Dermis microvascular lymphatic vessel endothelial cell (primary cell): ENCODE measurements at regions not wholly inside any gene's neighbourhood (a gene's known extent, or its start where the extent isn't known, plus 50 kb on each side); places are given as distances from the start of the nearest gene placed in this dataset.
A peak's percentile ranks its signal among the peaks of the same experiment; 100 is the strongest.

ENCODE experiments used
- DNase-seq, 2 donors: peaks; one replicate each; pipeline versions ENCODE4 v3.0.0 to v3.0.0-alpha.2; 2010; ENCODE audit warnings: low read depth in 2 of 2

DNA sequence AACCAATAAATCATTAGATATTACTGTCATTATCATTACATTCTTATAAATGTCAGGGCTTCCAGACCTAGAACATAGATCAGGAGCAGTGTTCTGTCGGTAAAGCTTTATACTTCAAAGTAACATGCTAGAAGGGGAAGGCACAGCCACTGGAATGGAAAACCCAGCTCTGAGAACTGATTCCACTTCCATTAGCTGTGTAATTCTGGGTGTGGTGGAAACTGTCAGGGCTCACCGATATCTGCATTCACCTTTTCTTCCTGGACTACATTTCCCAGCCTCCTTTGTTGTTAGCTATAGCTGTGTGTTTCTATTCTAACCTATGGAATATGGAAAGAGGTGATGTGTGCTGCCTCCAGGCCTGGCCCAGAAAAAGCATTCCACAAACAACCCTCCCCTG is 585.8 kb downstream of the BUD13 start:
- DNase-seq: no peak

DNA sequence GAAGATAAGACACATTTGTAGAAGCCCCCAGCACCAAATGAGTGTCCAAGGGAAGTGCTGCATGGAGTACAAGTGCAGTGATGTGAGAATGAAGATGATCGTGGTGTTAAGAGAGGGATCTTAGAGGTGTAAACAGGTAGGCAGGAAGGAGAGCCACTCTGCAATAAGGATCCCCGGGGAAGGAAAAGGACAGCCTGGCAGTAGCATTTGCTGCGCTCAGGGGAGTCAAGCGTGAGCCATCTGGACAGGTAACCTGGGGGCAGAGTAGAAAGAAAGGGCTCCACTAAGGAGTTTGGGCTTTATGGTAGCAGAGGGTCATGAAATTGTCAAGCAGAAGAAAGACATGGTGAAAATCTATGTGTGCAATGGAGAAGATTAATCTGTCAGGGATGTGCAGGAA is 587.2 kb downstream of the BUD13 start:
- no peak for DNase-seq

DNA sequence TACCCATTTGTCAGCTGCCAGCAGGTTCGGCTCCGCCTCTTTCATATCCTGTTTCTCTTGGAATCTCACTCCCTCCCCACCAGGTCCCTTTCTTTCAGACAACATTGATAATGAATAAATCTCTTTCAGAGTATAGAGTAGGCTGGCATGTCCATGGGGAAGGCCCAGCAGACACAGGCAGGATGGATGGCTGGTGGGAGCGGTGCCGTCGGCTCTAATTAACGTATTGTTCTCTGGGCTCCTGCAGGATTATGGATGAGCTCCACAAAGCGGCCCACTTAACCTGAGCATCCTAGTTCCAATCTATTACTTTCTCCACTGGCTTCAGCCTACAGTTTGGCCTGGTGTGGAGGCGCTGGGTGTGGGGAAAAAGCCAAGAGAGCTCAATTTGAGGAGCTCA is 588.0 kb downstream of the BUD13 start:
- DNase-seq: no peak

DNA sequence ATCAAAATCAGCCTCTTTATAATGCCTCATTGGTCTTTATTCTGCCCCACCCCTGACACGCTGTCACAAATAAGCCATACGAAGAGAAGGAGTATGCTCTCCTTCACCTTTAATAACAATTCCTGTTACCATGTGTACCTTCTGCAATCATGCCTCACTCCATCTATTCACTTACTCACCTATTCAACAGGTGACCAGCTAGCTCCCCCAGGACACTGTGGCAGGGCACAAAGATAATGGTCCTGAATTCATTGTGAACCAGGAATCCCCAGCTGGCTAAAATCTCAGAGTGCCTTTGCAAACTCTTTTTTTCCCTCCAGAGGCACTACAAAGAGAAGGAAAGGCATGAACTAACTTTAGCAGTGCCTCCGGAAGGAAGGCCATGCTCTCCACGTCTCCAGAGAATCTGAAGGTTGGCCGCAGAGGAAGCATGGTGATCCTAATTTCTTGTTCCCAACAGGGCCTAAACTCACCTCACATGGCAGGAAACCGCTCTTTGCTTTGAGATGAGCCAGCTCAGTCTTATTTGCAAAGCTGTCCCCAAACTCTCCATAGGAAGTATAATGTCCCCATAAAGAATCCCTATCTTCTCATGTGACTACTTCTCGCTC is 590.3 kb downstream of the BUD13 start:
- no peak for DNase-seq

DNA sequence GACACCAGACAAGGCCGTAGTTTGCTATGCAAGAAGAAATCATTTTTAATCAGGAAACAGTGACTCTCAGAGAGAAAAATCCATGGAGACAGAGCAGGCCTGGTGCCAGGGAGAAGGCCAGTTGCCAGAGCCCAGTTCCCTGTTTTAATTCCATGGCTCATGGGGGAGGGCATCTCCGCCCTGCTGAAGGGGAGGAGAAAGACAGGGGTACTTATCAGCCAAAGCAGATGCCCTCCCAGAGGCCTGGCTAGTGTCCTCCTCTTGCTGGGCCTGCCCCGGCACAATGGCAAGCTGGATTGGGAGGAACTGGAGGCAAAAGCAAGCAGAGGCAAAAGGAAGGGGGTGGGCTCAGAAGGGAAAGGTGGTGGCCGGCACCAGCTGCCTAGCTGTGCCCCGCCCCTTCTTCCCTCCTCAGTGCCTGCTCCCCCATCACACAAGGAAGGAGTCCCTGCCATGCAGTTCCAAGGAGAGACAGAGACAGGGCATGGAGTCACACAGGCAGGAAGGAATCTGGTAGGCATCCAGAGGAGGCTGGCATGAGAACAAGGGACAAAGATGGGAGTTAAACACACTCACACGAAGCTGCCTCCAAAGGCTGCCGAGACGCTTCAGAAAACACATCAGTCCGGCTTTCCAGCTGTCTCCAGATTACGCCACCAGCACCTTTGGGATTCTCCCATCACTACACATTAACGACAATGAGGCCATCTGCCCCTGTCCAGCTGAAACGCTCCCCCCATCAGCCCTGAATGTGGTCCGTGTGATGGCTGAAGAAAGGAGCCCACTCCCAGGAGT is 591.8 kb downstream of the BUD13 start:
- DNase-seq: no peak

DNA sequence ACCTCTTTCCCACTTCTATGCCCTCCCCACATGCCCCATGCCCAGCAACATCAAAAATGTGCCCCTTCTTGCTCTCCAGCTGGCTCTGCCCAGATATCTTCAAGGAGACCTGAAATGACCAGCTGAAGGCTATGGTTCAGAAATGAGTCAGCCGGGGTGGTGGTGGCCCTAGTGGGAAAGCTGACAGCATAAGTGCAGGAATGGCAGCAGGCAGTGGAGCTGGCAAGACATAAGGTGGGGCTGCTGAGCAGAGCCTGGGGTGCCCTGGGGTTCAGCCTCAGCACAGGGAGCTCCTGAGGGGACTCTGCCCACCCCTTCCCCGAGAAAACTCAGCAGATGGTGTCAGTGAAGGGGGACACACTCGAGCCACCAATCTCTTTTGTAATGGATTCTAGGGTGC is 593.4 kb downstream of the BUD13 start:
- no peak for DNase-seq

DNA sequence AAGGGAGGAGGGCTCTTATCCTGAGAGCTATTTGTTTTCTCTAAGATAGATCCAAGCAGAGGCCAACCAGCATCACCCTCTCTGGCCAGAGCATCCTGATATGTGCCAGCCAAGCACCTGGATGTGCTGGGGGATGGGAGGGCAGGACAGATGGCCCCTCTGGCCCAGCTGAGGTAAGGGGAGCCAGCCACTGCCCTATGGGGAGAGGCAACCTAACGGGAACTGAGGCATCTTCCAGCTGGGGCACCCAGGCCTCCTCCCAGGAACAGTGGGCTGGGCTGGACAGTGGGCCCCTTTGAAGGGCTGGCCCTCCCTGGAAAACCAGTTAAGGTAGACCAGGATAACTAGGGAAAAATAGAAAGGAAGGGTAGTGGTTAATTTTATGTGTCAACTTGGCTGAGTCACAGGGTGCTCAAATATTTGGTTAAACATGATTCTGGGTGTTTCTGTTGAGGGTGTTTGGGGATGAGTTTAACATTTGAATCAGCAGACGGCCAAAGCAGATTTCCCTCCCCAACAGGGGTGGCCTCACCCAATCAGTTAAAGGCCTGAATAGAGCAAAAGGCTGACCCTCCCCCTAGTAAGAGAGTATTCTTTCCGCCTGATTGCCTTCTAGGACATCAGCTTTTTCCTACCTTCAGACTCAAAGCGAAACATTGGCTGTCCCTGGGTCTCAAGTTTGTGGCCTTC is 595.1 kb downstream of the BUD13 start:
- DNase-seq: no peak

DNA sequence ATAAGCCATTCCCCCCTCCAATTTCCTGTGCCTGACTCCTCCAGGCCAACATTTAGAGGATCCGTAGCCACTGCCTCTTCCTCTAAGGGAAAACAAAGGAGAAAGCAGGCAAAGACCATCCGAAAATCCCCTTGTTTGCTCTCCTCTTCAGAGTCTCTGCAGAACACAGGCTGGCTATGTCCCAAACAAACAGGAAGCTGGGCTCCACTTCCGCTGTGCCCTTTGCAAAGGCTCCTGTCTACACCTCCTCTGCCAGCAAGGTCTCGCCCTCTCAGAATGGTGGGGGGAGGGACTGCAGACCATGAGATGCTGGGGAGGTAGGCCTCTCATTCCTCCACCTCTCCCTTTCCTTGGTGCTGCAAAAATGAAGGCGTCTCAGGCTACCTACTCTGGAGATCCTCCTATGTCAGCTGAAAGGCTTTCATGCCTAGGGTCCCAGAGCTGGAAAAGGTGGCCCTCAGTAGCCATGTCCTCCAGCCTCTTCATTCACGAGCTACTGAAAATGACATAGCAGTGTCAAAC is 596.2 kb downstream of the BUD13 start:
- no peak for DNase-seq

DNA sequence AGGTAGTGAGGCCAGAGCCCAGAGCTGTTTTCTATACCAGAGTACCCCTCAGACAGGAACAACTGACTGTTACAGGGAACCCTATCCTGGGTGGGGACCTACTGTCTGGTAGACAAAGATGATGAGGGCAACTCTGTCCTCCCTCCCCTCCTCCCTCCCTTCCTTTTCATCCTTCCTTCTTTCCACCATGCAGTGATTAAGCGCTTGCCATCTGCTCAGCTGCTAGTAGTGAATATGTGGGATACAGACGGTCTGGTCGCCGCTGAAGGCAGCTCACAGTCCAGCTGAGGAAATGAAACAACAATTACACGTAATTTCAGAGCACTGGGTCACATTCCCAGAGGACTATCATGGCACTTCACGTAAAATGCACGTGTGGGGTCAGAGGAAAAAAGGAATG is 597.1 kb downstream of the BUD13 start:
- DNase-seq: peak in 1 of 2 donors; percentile 16

DNA sequence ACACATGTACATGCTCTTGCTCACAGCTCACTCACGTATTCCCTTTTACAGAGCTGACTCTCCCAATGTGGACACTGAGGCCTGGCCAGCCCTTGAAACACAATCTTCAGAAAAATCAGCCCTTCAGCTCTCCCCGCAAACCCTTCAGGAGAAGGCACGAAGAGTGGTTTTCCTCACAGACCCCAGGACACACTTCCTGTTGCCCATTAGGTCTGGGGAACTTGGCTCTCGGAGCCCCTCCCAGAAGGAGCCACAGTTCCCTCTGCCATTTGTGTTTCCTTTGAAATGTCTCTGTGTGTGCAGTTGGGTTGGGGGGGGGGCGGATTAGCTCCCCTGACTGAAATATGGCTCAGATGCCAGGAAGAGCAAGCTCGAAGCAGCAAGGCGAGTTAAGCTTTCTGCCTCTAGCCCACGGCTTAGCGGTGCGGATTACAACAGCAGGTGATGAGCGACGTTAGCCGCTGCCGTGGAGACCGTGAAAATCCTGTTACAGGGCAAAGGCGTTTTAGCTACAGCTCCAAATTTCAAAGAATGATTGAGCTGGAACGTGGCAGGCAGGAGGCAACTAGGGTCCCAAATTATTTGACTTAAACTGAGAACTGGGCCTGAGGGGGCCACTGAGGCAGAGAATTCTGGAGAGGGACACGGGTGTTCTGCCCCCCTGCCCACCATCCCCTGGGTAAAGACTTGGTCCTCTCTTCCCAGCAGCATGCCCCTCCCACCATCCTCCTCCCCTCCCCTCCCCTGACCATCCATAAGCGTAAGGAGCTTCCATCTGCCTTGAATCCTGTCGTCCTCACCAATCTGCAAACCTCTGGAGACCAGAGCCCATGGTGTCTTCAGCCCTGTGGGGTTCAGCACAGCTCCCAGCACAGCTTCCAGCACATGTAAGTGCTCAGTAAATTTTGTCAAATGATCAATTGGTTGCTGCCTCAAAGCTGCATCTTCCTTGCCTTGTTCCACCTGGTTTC is 598.6 kb downstream of the BUD13 start:
- DNase-seq: no peak

DNA sequence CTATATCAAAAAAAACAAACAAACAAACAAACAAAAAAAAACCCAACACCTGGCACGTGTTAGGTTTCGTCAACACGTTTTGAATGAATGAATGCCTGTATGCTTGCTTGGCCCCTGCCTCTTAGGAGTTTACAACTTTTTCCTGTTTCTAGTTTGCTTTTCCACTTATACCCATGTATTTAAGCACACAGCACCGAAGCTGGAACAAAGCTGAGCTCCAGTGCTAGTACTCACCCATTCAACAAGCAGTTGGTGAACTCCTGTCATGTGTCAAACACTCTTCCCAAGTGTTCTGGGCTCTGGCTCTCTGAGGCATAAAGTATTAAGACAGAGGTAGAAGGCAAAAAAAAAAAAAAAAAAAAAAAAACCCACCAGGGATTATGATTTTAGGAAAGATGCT is 599.3 kb downstream of the BUD13 start:
- no peak for DNase-seq

DNA sequence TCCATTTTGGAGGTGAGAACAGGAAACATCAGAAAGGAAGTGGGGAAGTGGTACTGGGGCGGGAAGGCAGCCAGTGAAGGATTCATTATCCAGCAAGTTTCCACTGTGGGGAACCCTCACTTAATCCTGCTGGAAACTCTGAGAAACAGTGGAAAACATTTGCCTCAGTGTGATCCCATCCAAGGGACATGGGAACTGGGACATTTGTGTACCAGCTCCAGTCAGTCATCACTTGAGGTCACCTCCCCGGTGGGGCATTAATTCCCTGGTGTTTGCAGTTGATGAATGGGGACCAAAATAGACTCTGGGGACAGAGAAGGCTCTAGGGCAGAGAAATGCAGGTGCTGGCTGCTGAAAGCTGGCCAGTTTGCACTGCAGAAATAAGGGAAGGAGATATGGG is 599.9 kb downstream of the BUD13 start:
- no peak for DNase-seq

DNA sequence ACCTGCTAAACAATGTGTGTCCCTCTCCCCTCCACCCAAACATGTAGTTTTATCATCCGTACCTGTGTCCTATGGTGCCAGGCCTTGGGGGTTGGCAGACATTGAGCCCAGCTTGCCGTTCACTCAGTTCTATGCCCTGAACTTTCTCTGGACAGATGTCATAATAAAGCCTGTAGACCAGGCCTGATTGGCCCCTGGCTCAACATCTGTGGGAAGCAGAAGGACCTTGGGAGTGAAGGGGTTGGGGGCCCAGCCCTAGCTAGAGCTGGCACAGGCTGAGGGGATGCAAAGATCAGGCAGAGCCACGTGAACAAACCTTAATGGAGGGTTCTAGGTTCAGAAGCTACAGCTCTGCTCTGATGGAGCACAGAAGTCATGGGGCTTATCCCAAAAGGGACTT is 600.6 kb downstream of the BUD13 start:
- DNase-seq: no peak

DNA sequence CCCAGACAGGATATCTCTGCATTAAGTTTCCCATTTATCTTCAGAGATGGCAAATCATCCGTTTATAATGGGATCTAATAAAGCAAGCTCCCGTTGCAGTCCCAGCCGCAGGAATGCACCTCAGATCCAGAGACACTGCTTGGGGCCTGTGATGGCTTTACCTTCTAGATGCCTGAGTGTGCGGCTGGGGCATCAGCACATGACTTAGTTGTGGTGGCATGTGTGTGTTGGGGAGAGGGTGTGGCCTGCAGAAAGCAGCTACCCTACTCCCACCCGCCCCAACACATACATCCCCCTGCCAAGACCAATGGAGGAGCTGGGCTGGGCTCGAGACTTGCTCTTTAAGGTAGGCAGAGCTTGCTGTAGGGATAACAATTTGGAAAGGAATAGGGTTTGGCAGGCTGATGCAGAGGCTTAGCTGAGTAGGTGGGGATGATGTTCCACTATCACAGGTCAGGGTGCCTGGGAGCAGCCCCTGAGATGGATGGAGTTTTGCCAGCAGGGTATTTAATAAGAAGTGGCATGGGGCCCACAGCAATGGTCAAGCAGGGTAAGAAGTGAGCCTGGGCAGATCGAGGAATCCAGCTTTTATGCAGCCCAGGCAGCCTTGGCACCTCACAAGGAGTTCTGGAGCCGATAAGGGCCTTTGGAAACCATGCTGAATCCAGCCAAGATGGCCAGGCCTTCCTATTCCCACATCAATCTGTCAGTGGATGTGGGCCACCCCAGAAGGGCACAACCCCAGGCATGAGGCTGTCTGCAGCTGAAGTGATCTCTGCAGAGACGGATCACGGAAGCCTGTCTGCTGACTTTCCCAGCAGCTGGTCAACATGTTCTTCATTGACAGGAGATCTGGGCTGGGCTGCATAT is 601.3 kb downstream of the BUD13 start:
- DNase-seq: no peak

DNA sequence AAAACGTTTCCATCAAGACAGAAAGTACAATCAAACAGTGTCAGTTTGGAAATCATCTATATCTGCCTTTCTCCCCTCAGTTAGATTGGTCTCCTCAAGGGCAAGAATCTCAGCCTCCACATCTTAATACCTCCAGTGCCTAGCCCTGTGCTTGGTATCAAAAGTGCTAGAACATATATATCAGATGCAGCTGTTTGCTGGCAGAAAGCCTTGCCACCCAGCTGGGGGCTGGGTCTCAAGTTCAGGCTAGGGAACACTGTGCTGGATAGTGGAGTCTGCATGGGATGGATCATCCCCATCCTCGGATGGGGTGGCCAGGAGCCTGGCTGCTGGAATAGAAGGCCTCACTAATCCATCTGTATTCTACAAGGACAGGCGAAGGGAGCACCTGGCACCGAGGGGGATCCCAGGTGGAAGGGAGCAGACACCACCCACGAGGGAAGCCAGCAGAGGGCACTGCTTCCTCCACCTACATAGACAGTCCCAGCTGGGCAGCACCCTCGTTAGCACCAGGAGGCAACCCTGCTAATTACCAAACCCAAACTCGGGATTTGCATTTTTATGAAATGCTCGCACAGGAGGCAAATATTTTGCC is 602.2 kb downstream of the BUD13 start:
- DNase-seq: no peak

DNA sequence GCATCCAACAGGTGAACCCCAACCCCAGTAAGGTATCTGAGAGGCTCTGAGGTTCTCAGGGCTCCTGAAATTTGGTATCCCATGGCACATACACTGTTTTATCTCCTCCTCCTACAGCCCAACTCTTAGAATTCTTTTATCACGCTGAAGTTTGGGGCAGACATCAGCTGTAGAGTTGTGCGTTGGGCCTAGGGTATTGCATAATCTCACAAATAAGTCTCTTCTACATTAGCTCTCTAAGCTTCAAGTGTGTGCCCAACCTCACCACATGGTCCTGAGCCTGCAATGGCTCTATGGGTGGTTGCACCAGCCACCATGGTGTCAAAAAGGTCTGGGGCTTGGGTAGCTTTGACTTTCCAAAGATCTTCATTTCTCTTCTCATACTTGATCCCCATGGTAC is 603.0 kb downstream of the BUD13 start:
- no peak for DNase-seq

DNA sequence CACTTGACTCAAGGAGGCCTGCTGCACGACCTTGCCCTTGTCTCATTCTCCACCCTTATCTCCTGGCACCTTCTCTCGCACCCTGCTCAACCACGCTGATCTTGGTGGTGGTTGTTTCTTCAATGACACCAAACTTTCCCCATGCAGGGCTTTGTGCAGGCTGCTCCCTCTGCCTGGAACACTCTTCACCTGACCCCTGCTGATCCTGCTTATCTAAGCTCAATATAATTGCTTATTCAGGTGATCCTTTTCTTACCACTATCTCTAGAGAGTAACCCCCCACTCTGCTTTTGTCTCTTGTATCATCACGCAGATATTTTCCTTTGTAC is 604.4 kb downstream of the BUD13 start:
- DNase-seq: no peak

DNA sequence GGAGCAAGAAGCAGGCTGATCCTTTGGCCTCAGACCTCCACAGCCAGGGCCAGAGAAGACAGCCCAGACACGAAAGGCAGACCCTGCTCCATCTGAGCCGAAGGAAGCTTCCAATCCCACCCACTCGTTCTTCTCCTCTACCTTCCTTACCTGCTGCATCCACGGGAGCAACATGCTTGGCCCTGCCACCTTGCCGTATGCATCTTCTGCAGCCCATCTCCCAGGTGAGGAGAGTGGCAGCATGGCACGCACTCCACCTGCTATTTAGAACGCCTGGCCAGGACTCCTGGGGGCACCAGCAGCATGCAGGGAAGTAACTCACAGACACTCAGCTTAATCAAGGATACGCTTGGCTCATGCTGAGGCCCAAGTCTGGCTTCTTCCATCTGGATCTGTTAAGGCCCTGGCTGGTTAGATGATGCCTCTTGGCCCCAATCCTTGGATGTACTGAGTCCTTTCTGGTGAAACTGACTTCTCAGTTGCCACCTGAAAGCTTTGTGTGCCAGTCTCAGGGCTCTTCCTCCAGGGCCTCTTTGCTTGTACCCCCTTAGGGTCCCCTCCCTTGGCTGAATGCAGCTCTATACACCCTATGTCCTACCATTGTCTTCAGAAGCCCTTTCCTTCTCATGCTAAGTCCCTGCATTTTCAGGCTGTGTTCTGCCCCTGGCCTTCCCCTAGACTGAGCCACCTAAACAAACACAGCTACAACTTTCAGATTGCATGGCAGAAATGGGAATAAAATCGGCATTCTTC is 604.9 kb downstream of the BUD13 start:
- DNase-seq: no peak
